ENCODE measurements at regions not wholly inside any gene's neighbourhood (a gene's known extent, or its start where the extent isn't known, plus 50 kb on each side); places are given as distances from the start of the nearest gene placed in this dataset.

DNA sequence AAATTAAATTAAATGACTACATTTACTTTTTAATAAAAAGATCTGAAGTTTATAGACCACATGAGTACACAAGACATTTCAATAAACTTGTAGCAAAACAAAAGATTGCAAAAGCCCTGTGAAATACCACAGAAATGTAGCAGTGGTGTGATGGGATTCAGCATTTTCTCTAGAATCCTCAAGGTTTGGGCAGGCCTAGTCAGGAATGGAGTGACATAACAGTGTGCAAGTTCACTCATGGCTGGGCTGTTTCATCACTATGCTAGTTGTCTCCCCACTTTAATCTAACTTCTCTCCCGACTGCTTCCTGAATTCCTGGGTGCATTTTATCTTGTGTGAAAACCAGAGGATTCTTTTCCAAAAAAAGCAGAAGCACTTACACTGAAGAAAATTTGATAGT lies 1089.9 kb upstream of the DDX18 start:
- H4K20me1 ChIP-seq (ENCODE audit: insufficient read depth, low read length): no peaks in the 10 kb centered on the region
- H3K9ac ChIP-seq (ENCODE audit: low read length): no peak overlapping the region
- H3K4me1 ChIP-seq (ENCODE audit: insufficient read depth, low read length, severe bottlenecking): no peaks in the 10 kb centered on the region
- H3K4me3 ChIP-seq (ENCODE audit: low read depth, low read length, poor library complexity, severe bottlenecking): no peak overlapping the region
- H3K9me2 ChIP-seq (ENCODE audit: low read depth, low read length): no peaks in the 10 kb centered on the region
- no peaks in the 10 kb centered on the region for H3K36me3 ChIP-seq (ENCODE audit: insufficient read depth, low read length)
- no peak overlapping the region for H3K27ac ChIP-seq (ENCODE audit: low read depth, low read length, poor library complexity, severe bottlenecking)
- H3K4me2 ChIP-seq (ENCODE audit: low read length): no peak overlapping the region
- no peaks in the 10 kb centered on the region for H3K9me3 ChIP-seq (ENCODE audit: low read length)
- H3F3A ChIP-seq (ENCODE audit: insufficient read depth, low read length): no peaks in the 10 kb centered on the region
- no peaks in the 10 kb centered on the region for H3K79me2 ChIP-seq (ENCODE audit: insufficient read depth, low read length)
- TF ChIP-seq EZH2 (IDR thresholded peaks at IDR 0.05; ENCODE audit: borderline replicate concordance, low read length): no peak
- TF ChIP-seq, protein P1, sequence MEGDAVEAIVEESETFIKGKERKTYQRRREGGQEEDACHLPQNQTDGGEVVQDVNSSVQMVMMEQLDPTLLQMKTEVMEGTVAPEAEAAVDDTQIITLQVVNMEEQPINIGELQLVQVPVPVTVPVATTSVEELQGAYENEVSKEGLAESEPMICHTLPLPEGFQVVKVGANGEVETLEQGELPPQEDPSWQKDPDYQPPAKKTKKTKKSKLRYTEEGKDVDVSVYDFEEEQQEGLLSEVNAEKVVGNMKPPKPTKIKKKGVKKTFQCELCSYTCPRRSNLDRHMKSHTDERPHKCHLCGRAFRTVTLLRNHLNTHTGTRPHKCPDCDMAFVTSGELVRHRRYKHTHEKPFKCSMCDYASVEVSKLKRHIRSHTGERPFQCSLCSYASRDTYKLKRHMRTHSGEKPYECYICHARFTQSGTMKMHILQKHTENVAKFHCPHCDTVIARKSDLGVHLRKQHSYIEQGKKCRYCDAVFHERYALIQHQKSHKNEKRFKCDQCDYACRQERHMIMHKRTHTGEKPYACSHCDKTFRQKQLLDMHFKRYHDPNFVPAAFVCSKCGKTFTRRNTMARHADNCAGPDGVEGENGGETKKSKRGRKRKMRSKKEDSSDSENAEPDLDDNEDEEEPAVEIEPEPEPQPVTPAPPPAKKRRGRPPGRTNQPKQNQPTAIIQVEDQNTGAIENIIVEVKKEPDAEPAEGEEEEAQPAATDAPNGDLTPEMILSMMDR (IDR thresholded peaks at IDR 0.05; ENCODE audit: low read length): no peak
- no peak overlapping the region for H2AFZ ChIP-seq (ENCODE audit: low read length)
- H3K27me3 ChIP-seq (ENCODE audit: insufficient read depth, low read length): no peaks in the 10 kb centered on the region

DNA sequence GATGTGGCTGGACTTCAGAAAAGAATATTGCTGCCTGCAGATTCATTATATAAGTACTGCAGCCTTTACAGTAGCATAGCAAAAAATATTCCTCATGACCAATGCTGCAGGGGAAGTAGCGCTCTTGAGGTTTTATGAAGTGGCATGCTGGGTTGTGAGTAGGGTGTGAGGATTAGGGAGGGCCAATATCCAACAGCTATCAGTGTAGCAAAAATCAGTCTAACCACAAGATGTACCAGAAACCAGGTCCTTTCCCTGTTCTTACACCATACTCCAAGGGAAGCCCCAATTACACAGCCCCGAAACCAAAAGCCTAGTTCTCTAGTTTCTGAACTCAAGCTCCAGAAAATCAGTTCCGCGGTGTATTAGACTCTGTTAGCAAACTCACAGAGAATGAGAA lies 1082.2 kb upstream of the DDX18 start:
- Histone ChIP-seq H3K4me2 (ENCODE audit: low read length) (no peak overlapping the region), H3K9me2 (ENCODE audit: low read depth, low read length) (no peaks in the 10 kb centered on the region), H3K36me3 (ENCODE audit: insufficient read depth, low read length) (no peaks in the 10 kb centered on the region), H3K4me1 (ENCODE audit: insufficient read depth, low read length, severe bottlenecking) (no peaks in the 10 kb centered on the region), H2AFZ (ENCODE audit: low read length) (no peak overlapping the region), H3K9ac (ENCODE audit: low read length) (no peak overlapping the region), H3K79me2 (ENCODE audit: insufficient read depth, low read length) (no peaks in the 10 kb centered on the region), H3F3A (ENCODE audit: insufficient read depth, low read length) (no peaks in the 10 kb centered on the region), H3K9me3 (ENCODE audit: low read length) (no peaks in the 10 kb centered on the region), H3K27ac (ENCODE audit: low read depth, low read length, poor library complexity, severe bottlenecking) (no peak overlapping the region), H3K27me3 (ENCODE audit: insufficient read depth, low read length) (no peaks in the 10 kb centered on the region), H3K4me3 (ENCODE audit: low read depth, low read length, poor library complexity, severe bottlenecking) (no peak overlapping the region), H4K20me1 (ENCODE audit: insufficient read depth, low read length) (no peaks in the 10 kb centered on the region)
- no peak for TF ChIP-seq EZH2 (IDR thresholded peaks at IDR 0.05; ENCODE audit: borderline replicate concordance, low read length)
- TF ChIP-seq, protein P1 (IDR thresholded peaks at IDR 0.05; ENCODE audit: low read length): no peak

GRCh38 chr2:116733699-116734098 lies 1080.8 kb upstream of the DDX18 start:
- Histone ChIP-seq H3K27me3 (ENCODE audit: insufficient read depth, low read length) (no peaks in the 10 kb centered on the region), H4K20me1 (ENCODE audit: insufficient read depth, low read length) (no peaks in the 10 kb centered on the region), H3K9me3 (ENCODE audit: low read length) (no peaks in the 10 kb centered on the region), H3K79me2 (ENCODE audit: insufficient read depth, low read length) (no peaks in the 10 kb centered on the region), H2AFZ (ENCODE audit: low read length) (no peak overlapping the region), H3F3A (ENCODE audit: insufficient read depth, low read length) (no peaks in the 10 kb centered on the region), H3K4me3 (ENCODE audit: low read depth, low read length, poor library complexity, severe bottlenecking) (no peak overlapping the region), H3K9ac (ENCODE audit: low read length) (no peak overlapping the region), H3K36me3 (ENCODE audit: insufficient read depth, low read length) (no peaks in the 10 kb centered on the region), H3K4me1 (ENCODE audit: insufficient read depth, low read length, severe bottlenecking) (no peaks in the 10 kb centered on the region), H3K9me2 (ENCODE audit: low read depth, low read length) (no peaks in the 10 kb centered on the region), H3K4me2 (ENCODE audit: low read length) (no peak overlapping the region), H3K27ac (ENCODE audit: low read depth, low read length, poor library complexity, severe bottlenecking) (no peak overlapping the region)
- TF ChIP-seq, protein P1 (IDR thresholded peaks at IDR 0.05; ENCODE audit: low read length): no peak
- TF ChIP-seq EZH2 (IDR thresholded peaks at IDR 0.05; ENCODE audit: borderline replicate concordance, low read length): no peak
